GM19035 (cell line): ENCODE measurements at regions not wholly inside any gene's neighbourhood (a gene's known extent, or its start where the extent isn't known, plus 50 kb on each side); places are given as distances from the start of the nearest gene placed in this dataset.
"Not testable (repeated sequence)": the region's sequence is repeated elsewhere in the genome, so short reads cannot be mapped to it uniquely, and the experiment has no call there.

Experiments
- ATAC-seq: cut with Tn5 transposase; IDR thresholded peaks from one replicate; pipeline ENCODE4 v1.9.1; 2021; ENCODE audit not compliant: unreplicated experiment

DNA sequence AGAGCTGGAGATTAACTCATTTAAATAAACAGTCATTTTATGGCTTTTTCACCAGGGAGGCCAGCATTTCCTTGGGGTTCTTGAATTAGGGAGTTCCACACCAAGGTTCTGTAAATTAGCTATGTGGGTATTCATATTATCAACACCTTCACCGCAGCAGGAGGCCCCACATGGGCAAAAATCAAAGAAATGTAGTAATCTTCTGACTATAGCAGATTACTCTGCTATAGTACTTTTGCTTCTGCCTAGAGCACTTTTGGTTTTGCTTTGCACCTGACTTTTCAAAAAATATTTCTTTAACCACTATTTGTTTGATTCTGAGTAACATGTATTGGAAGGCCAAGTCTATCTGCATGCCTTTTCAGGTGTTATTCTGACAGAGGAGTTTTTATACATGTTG is 108.6 kb upstream of the POMZP3 start:
- ATAC-seq: peak; percentile 84

DNA sequence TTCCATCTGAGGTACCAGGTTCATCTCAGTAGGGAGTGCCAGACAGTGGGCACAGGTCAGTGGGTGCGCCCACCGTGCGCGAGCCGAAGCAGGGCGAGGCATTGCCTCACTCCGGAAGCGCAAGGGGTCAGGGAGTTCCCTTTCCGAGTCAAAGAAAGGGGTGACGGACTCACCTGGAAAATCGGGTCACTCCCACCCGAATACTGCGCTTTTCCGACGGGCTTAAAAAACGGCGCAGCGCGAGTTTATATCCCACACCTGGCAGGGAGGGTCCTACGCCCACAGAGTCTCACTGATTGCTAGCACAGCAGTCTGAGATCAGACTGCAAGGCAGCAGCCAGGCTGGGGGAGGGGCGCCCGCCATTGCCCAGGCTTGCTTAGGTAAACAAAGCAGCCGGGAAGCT is 101.5 kb upstream of the POMZP3 start:
- ATAC-seq: not testable (repeated sequence)

DNA sequence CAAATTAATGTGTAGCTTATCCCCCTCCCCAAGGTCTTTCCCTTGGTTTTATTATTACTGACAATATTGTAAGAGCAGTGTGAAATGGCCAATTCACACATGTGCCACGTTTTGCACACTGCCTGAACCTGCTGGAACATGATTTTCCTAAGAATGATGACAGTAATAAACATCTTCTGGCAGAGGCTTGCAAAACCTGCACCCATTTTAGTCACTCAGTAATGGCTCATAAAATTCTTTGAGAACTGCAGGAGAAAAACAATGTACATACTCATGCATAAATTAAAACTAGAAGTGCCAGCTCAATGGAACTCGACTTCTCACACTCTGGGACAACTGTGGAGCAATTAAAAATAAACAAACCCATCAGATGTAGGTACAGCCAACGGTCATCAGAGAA is 96.8 kb upstream of the POMZP3 start:
- not testable (repeated sequence) for ATAC-seq

DNA sequence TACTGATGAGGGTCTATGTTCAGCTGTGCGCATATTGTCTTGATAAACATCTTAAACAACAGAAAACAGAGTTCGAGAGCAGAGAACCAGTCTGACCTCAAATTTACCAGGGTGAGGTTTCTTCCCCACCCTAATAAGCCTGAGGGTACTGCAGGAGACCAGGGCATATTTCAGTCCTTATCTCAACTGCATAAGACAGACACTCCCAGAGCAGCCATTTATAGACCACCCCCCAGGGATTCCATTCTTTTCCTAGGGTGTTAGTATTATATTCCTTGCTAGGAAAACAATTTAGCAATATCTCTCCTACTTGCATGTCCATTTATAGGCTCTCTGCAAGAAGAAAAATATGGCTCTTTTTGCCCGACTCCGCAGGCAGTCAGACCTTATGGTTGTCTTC is 89.5 kb upstream of the POMZP3 start:
- ATAC-seq: not testable (repeated sequence)

DNA sequence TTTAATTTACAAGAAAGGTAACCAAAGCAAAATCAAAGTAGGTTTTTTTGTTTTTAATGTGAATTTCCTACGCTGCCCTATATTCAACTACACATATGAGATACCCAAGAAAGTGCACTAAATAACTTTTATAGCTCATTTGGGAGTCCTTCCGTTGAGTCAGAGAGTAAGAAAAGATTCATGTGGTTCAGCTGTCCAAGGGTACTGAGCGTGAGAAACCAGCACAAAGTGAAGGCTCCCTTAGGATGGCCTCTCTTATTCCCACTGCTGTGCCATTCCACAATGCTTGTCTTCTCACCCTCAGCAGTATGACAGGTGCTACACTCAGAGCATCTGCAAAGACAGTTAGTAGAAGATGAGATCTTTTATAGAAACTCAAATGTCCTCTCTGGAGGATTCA is 85.8 kb upstream of the POMZP3 start:
- ATAC-seq: not testable (repeated sequence)

DNA sequence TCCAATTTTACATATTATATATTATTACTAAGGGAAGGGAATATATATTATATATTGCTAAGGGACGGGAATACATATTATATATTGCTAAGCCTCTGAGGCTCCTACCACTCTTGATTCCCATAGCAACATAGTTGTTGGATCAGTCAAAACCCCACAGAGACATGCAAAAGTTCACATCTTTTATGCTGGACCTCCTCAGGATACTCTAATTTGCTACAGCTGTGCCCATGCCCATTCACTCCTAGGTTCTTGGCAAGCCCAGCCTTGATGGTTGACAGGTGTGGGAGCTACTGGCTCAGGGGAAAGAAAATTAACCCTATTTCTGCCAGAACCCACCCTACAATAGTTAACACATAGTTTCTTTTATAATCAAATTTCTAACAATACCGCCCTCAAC is 84.6 kb upstream of the POMZP3 start:
- not testable (repeated sequence) for ATAC-seq

DNA sequence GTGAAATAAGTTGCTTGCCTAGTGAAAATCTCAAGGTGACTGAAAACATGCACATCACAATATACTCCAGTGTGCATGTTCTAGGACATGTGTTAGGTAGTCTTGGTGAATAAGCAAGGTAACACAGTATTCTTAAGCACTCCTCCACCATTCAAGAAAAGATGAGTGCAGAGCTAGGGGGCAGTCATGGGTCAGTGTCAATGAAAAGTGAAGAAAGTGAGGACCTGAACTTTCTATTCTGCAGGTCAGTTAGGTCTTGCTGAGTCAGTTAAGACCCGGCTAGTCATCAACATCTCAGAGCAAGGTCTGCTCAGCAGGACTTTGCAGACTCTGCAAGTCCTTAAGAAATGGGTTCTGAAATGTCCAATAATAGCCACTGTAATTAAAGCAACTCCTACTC is 82.6 kb upstream of the POMZP3 start:
- ATAC-seq: not testable (repeated sequence)

DNA sequence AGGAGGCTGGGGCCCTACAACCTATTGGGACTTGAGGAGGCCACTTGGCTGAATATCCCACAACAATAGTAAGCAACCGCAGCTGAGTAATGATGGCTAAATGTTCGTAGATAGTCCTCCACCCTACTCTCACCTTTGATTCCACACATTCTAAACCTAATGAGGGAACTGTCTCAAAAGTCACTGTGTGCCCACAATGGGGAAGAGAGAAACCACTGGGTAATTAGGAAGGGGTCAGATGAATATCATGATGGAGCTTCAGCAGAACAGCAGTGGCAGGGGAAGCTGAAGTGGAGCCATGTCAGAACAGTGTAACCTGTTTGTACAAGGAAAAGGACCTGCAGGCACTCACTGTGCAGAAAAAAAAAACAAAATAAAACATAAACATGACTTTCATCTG is 81.4 kb upstream of the POMZP3 start:
- ATAC-seq: not testable (repeated sequence)

DNA sequence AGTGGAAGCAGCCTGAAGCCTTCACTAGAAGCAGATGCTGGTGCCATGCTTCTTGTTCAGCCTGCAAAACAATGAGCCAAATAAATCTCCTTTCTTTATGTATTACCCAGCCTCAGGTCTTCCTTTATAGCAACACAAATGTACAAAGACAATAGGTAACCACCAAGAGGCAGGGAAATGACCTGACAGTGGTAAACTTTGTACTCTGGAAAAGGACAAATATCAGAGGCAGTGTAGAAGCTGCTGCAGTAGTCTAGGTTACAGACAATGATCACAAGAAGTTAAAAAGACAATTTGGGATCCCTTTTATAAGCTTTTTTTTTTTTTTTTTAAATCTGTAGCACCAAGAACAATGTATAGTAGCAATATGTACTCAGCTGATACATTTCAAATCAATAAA is 76.7 kb upstream of the POMZP3 start:
- ATAC-seq: not testable (repeated sequence)

DNA sequence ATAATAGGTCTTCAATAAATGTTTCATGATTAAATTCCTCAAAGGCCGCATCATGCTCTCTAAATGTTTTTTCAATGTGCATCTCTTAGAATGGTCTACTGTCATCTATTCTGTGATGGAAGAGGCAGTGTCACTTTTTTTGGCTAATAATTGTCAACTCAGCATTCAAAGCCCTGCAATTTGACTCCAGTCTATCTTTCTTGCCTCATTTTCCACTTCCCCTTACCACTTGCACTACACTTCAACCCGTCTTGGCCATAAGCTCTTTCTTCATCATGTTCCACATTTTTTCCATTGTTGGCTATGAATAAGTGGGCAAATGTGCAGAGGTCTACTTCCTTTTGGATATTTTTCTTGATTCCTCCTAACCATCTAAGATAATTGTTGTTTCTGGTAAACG is 59.2 kb upstream of the POMZP3 start:
- not testable (repeated sequence) for ATAC-seq

DNA sequence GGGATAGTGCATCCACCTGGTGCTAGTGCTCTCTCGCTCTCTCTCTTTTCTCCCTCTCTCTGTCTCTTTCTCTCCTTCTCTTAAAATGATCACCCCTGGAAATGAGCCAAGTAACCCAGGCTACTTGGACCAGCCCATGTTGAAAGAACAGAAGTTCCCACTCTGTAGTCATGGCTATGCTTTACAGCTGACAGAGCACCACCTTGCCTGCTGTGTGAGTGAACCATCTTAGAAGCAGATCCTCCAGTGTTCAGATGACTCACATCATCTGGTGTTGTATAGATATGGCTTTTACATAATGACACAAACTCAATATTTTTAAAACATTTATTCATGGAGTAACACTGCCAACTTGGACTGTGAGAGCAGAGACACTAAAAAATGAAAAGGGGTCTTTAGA is 57.7 kb upstream of the POMZP3 start:
- not testable (repeated sequence) for ATAC-seq

DNA sequence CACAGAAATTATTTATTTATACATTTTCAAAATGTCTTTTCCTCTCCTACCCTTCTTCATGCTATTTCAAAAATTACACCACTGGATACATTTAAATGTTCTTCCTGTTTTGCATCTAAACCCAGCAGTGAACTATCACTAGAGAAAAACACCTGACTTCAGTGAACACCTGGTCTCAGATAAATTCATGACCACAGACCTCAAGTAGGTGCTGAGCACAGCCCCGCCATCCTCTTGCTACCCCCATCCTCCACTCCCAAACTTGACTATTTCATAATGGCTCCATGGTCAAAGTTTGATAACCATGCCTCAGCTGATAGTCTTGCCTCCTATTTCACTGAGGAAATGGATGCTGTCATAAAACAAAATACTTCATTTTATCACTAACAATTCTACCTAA is 56.6 kb upstream of the POMZP3 start:
- ATAC-seq: not testable (repeated sequence)

DNA sequence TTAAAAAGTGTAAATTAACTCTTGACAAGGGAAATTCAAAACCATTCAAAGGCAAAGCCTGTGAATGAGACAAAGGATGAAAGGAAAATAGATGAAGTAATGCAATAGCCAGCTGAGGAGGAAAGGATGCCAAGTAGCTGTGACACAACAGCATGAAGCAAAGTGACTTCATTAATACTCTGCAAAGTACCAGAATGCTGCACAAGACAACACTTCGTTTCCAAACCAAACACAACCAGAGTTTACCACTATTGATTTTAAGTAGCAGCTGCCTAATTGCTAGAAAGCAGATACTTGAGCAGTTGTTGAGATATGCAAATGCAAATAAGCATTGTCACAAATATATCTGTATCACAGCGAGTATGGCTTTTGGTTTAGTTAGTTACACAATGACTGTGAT is 54.7 kb upstream of the POMZP3 start:
- not testable (repeated sequence) for ATAC-seq

DNA sequence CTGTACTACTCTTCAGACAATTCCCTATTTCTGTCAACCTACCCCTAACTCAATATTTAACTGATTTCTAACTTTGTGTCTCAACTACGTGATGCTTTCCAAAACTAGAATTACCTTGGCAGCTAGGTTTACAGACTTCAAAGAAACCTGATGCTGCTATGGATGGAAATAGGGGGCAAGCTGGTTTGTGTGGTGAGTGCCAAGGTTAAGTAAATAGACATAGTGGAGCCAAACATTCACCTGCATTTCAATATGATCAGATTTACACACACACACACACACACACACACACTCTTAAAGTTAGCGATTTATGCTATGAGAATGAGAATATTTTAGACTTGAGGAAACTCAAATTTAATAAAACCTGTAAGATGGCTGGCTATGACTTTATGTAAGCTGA is 52.1 kb upstream of the POMZP3 start:
- not testable (repeated sequence) for ATAC-seq

DNA sequence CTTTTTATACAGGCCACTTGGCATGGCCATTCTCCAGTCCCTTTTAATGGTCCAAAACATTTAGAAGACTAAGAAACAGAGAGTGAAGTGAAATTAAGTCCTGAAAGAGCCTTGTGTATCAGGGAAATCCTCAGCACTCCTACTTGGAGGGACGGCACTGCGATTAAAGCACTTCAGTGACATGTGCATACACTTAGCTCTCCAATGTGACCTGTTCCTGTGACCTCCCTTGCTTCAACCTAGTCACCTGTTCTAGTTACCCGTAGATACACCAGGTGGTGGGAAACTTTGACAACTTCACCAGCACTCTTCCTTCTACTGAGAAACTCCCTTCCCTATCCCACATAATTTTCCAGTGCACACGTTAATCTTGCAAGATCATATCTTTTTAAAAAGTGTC is 51.4 kb upstream of the POMZP3 start:
- not testable (repeated sequence) for ATAC-seq

DNA sequence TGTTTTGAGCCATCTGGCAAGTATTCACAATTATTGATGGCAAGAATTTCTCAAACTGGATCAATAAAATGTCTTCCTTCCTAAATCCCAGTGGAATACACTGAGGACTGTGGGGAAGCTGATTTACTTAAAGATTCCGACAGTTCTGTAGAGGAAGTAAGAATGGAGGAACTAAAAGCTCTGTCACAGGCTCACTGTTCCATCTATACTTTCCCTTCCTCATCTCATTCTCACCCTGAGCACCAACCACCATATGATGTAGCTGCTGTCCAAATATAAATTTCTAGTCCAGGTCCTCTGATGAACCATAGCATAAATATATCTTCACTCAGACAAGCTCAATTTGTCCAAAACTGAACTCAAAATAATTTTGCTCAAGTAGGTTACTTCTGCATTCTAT is 49.8 kb upstream of the POMZP3 start:
- not testable (repeated sequence) for ATAC-seq
